ENCODE measurements at regions not wholly inside any gene's neighbourhood (a gene's known extent, or its start where the extent isn't known, plus 50 kb on each side); places are given as distances from the start of the nearest gene placed in this dataset.

- Histone ChIP-seq H3K36me3 (ENCODE audit: control insufficient read depth, insufficient read depth, low read length) (no peaks in the 10 kb centered on the region), H3K9me3 (ENCODE audit: control insufficient read depth, low read depth, low read length) (no peaks in the 10 kb centered on the region), H3K27ac (ENCODE audit: low read length) (no peak overlapping the region), H3K27me3 (ENCODE audit: control insufficient read depth, insufficient read depth, low read length) (no peaks in the 10 kb centered on the region), H3K4me3 (ENCODE audit: low read length) (no peak overlapping the region), H3K4me1 (ENCODE audit: control insufficient read depth, insufficient read depth, low read length) (no peaks in the 10 kb centered on the region)
- DNase-seq = peak in 1 of 2 donors; percentile 25
- no CpG with 5 or more reads among the region's 6 CpGs for WGBS (ENCODE audit: insufficient coverage, low lambda C conversion rate)
These were observed 57.6 kb upstream of the CABLES1 start for GRCh38 chr18:23077493-23078256.

- Histone ChIP-seq H3K4me3 (ENCODE audit: low read length) (no peak overlapping the region), H3K9me3 (ENCODE audit: control insufficient read depth, low read depth, low read length) (no peaks in the 10 kb centered on the region), H3K27me3 (ENCODE audit: control insufficient read depth, insufficient read depth, low read length) (no peaks in the 10 kb centered on the region), H3K27ac (ENCODE audit: low read length) (no peak overlapping the region), H3K4me1 (ENCODE audit: control insufficient read depth, insufficient read depth, low read length) (no peaks in the 10 kb centered on the region), H3K36me3 (ENCODE audit: control insufficient read depth, insufficient read depth, low read length) (no peaks in the 10 kb centered on the region)
- no peak for DNase-seq
- 0% methylated on average over 1 of the region's 5 CpGs for WGBS (ENCODE audit: insufficient coverage, low lambda C conversion rate)
These were observed 50.2 kb upstream of the CABLES1 start for GRCh38 chr18:23085066-23085465.
